Activated T-cell treated with anti-CD3 and anti-CD28 coated beads, Interleukin-2, amount 50 U/mL, for 72 hours (primary cell): ENCODE measurements at regions not wholly inside any gene's neighbourhood (a gene's known extent, or its start where the extent isn't known, plus 50 kb on each side); places are given as distances from the start of the nearest gene placed in this dataset.

ENCODE experiments used
- ATAC-seq, 2 donors: fragments of 150-1000 bp; cut with Tn5 transposase; replicated peaks in 1 of 2; 2 replicates each; pipeline ENCODE4 v1.10.0; 2021; ENCODE audit warnings: moderate library complexity in 2 of 2, mild to moderate bottlenecking in 1 of 2
- DNase-seq, 2 donors: peaks; one replicate each; pipeline ENCODE4 v3.0.0; 2021 to 2022; ENCODE audit warnings: mixed read lengths in 1 of 2
- H3K27ac Mint-ChIP-seq: one replicate; pipeline ENCODE4 v1.8.0; 2022; ENCODE audit warnings: mild to moderate bottlenecking, moderate library complexity, mixed read lengths
- H3K27me3 Mint-ChIP-seq: one replicate; pipeline ENCODE4 v1.8.0; 2022; ENCODE audit warnings: low read depth, mixed read lengths
- H3K36me3 Mint-ChIP-seq, 2 donors: one replicate each; pipeline ENCODE4 v1.8.0; 2022; ENCODE audit warnings: mixed read lengths in 2 of 2, mild to moderate bottlenecking in 1 of 2; ENCODE audit not compliant: insufficient read depth in 2 of 2
- H3K4me1 Mint-ChIP-seq: one replicate; pipeline ENCODE4 v1.8.0; 2022; ENCODE audit warnings: low read depth, mixed read lengths
- H3K4me3 Mint-ChIP-seq, 2 donors: one replicate each; pipeline ENCODE4 v1.8.0; 2022; ENCODE audit warnings: mild to moderate bottlenecking in 2 of 2, mixed read lengths in 2 of 2, moderate library complexity in 2 of 2
- H3K9me3 Mint-ChIP-seq, 2 donors: one replicate each; pipeline ENCODE4 v1.8.0; 2022; ENCODE audit warnings: mixed read lengths in 2 of 2

GRCh38 chr12:105967038-105967776, 171.5 kb downstream of the NUAK1 start:
- ATAC-seq (no peak), DNase-seq (no peak)
- Mint-ChIP-seq H3K4me1 (no peaks in the 10 kb centered on the region), H3K4me3 (no peak overlapping the region), H3K9me3 (no peaks in the 10 kb centered on the region), H3K27ac (no peak overlapping the region), H3K36me3 (no peaks in the 10 kb centered on the region), H3K27me3 (peaks cover 19% of the 10 kb centered on the region)

- peaks cover 11% of the 10 kb centered on the region for H3K27me3 Mint-ChIP-seq
- H3K27ac Mint-ChIP-seq, result no peak overlapping the region
- no peak overlapping the region for H3K4me3 Mint-ChIP-seq
- H3K9me3 Mint-ChIP-seq, result no peaks in the 10 kb centered on the region
- no peak for DNase-seq
- ATAC-seq, result no peak
- no peaks in the 10 kb centered on the region for H3K4me1 Mint-ChIP-seq
- no peaks in the 10 kb centered on the region for H3K36me3 Mint-ChIP-seq
Observed at GRCh38 chr12:105968025-105968424, 170.7 kb downstream of the NUAK1 start.

- H3K4me3 Mint-ChIP-seq, result no peak overlapping the region
- ATAC-seq, result no peak
Observed at GRCh38 chr12:105970885-105971284, 167.9 kb downstream of the NUAK1 start.

GRCh38 chr12:105974738-105975137, 164.0 kb downstream of the NUAK1 start:
- ATAC-seq (no peak), DNase-seq (no peak)
- Mint-ChIP-seq H3K27me3 (no peaks in the 10 kb centered on the region), H3K27ac (no peak overlapping the region), H3K36me3 (no peaks in the 10 kb centered on the region), H3K9me3 (peaks cover 0 to 2% of the 10 kb centered on the region in 2 donors), H3K4me1 (no peaks in the 10 kb centered on the region), H3K4me3 (no peak overlapping the region)

More at GRCh38 chr12:105970885-105971284, 167.9 kb downstream of the NUAK1 start:
- Mint-ChIP-seq H3K27ac (no peak overlapping the region), H3K9me3 (no peaks in the 10 kb centered on the region), H3K36me3 (no peaks in the 10 kb centered on the region), H3K4me1 (no peaks in the 10 kb centered on the region), H3K27me3 (peaks cover 11% of the 10 kb centered on the region)
- DNase-seq, result no peak

DNA sequence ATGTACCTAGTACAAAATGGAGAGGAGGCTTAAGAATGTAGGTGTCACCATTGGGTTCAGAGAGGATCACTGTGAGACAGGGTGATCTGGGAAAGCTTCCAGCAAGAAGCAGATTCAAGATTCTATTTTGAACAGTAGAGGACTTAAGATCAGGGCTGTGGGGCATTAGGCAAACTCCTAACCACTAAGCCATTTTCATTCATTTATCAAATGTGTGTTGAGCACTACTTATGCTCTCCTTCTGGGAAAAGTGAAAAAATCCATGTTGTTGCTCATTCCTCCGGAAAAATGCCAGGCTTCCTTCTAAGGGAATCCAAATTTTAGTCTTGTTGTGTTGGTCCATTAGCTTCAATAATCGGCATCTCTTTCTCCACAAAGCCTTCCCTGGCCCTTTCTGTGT, 163.4 kb downstream of the NUAK1 start:
- Mint-ChIP-seq H3K4me3 (no peak overlapping the region), H3K36me3 (no peaks in the 10 kb centered on the region), H3K27ac (no peak overlapping the region), H3K4me1 (no peaks in the 10 kb centered on the region), H3K27me3 (no peaks in the 10 kb centered on the region), H3K9me3 (peaks cover 0 to 2% of the 10 kb centered on the region in 2 donors)
- DNase-seq (no peak), ATAC-seq (no peak)

GRCh38 chr12:105977236-105977635, 161.5 kb downstream of the NUAK1 start:
- peaks cover 0 to 2% of the 10 kb centered on the region in 2 donors for H3K9me3 Mint-ChIP-seq
- H3K27me3 Mint-ChIP-seq, result no peaks in the 10 kb centered on the region
- DNase-seq, result no peak
- H3K4me1 Mint-ChIP-seq, result no peaks in the 10 kb centered on the region
- H3K27ac Mint-ChIP-seq, result no peak overlapping the region
- ATAC-seq, result no peak
- H3K36me3 Mint-ChIP-seq, result no peaks in the 10 kb centered on the region
- no peak overlapping the region for H3K4me3 Mint-ChIP-seq

DNA sequence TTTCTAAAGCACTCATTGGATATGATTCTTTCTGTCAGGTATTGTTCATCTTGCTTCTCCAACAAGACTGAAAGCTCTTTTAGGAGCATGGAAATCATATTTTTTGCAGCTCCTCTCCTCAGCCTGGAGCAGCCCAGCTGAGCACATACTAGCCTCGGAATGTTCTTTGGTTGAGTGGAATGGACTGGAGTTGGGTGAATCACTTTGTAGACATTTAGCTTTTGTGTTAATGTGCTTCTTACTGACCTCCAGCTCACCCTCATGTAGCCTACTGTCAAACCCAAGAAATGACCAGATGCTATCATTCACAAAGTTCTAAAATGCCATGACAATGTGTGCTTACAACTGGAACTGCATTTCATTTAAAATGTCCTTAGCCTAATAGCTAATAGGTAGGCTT, 161.1 kb downstream of the NUAK1 start:
- DNase-seq (no peak), ATAC-seq (no peak)
- H3K36me3 Mint-ChIP-seq, result no peaks in the 10 kb centered on the region
- H3K9me3 Mint-ChIP-seq, result peaks cover 0 to 2% of the 10 kb centered on the region in 2 donors
- H3K4me1 Mint-ChIP-seq, result no peaks in the 10 kb centered on the region
- no peak overlapping the region for H3K4me3 Mint-ChIP-seq
- no peaks in the 10 kb centered on the region for H3K27me3 Mint-ChIP-seq
- H3K27ac Mint-ChIP-seq, result no peak overlapping the region

- Mint-ChIP-seq H3K36me3 (no peaks in the 10 kb centered on the region), H3K4me3 (no peak overlapping the region)
- no peak for ATAC-seq
Observed at GRCh38 chr12:105978276-105978675, 160.5 kb downstream of the NUAK1 start.

DNA sequence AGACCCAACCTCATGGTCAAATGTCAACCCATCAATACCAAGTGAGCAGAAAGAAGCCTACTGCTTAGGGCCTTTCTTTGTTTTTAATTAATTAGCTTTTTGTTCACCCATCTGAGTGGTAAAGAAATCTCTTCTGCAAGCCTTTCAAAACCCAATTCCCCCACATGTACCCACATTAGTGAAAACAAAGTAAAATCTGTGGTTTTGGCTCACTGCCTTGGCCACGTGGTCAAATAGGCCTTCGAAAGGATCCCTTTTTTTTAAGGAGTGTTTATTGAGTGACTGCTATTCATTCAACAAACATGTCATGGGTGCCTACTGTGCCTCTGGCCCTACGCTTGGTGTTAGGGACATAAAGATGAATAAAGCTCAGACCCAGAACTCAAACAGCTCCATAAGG, 160.1 kb downstream of the NUAK1 start:
- Mint-ChIP-seq H3K27me3 (no peaks in the 10 kb centered on the region), H3K27ac (no peak overlapping the region), H3K4me3 (no peak overlapping the region), H3K9me3 (peaks cover 0 to 2% of the 10 kb centered on the region in 2 donors), H3K4me1 (no peaks in the 10 kb centered on the region), H3K36me3 (no peaks in the 10 kb centered on the region)
- ATAC-seq (no peak), DNase-seq (no peak)

More at GRCh38 chr12:105978276-105978675, 160.5 kb downstream of the NUAK1 start:
- no peaks in the 10 kb centered on the region for H3K4me1 Mint-ChIP-seq
- no peak for DNase-seq
- H3K27ac Mint-ChIP-seq, result no peak overlapping the region
- H3K9me3 Mint-ChIP-seq, result peaks cover 0 to 2% of the 10 kb centered on the region in 2 donors
- H3K27me3 Mint-ChIP-seq, result no peaks in the 10 kb centered on the region

DNA sequence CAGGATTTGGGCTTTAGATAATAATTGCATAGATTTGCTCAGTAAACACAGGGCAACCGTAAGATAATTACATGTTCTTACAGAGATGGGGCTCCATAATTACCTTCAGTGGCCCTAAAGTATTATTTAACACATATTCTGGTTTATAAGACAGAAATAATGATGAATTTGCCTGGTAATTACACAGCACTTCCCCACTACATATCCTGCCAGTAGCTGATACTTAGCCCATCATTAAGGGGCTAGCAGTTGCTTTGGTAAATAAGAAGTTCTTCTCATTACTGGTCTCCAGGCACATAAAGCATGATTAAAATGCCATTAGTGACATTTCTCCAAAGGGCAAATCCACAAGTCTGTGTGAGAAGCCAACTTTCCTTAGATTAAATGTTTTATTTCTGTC, 158.7 kb downstream of the NUAK1 start:
- Mint-ChIP-seq H3K27me3 (no peaks in the 10 kb centered on the region), H3K27ac (no peak overlapping the region), H3K4me3 (no peak overlapping the region), H3K9me3 (peaks cover 0 to 2% of the 10 kb centered on the region in 2 donors), H3K36me3 (no peaks in the 10 kb centered on the region), H3K4me1 (no peaks in the 10 kb centered on the region)
- no peak for ATAC-seq
- DNase-seq, result no peak

DNA sequence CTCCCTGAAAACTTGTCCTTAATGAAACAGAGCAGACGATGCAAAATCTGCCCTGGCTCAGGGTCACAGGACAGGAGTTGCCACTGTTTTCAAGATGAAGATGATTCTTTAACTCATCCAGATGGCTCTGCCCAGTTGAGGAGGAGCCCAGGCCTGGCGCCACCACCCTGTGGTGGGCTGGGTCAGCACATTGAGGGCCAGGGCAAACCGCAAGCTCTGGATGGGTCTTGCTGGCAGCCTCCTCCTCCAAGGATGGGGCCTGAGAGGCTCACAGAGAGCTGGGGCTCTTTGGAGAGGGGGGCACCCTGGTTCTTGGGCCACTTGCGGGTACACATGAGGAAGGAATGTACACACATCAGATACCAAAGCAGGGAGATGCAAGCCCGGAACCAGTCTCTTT, 158.2 kb downstream of the NUAK1 start:
- Mint-ChIP-seq H3K36me3 (no peaks in the 10 kb centered on the region), H3K4me3 (no peak overlapping the region), H3K9me3 (peaks cover 0 to 2% of the 10 kb centered on the region in 2 donors), H3K27ac (no peak overlapping the region), H3K27me3 (no peaks in the 10 kb centered on the region), H3K4me1 (no peaks in the 10 kb centered on the region)
- ATAC-seq, result no peak
- DNase-seq, result no peak

- no peaks in the 10 kb centered on the region for H3K4me1 Mint-ChIP-seq
- H3K36me3 Mint-ChIP-seq, result no peaks in the 10 kb centered on the region
- ATAC-seq, result no peak
- no peak overlapping the region for H3K4me3 Mint-ChIP-seq
- no peak overlapping the region for H3K27ac Mint-ChIP-seq
- DNase-seq, result no peak
- H3K27me3 Mint-ChIP-seq, result no peaks in the 10 kb centered on the region
- no peaks in the 10 kb centered on the region for H3K9me3 Mint-ChIP-seq
Observed at GRCh38 chr12:105982022-105982421, 156.7 kb downstream of the NUAK1 start.

- Mint-ChIP-seq H3K4me1 (no peaks in the 10 kb centered on the region), H3K4me3 (no peak overlapping the region), H3K9me3 (peaks cover 0 to 2% of the 10 kb centered on the region in 2 donors), H3K36me3 (no peaks in the 10 kb centered on the region), H3K27ac (no peak overlapping the region), H3K27me3 (no peaks in the 10 kb centered on the region)
- DNase-seq (no peak), ATAC-seq (no peak)
Observed at GRCh38 chr12:105983622-105984320, 155.0 kb downstream of the NUAK1 start.
